GM12875 (cell line): ENCODE measurements at regions not wholly inside any gene's neighbourhood (a gene's known extent, or its start where the extent isn't known, plus 50 kb on each side); places are given as distances from the start of the nearest gene placed in this dataset.

ENCODE experiments used
- H3K4me3 ChIP-seq: one replicate; pipeline ENCODE4 v1.5.1; 2011; ENCODE audit warnings: low read depth, low read length, control low read depth
- CTCF ChIP-seq: IDR thresholded peaks from 2 replicates; pipeline ENCODE4 v1.5.1; 2011; ENCODE audit warnings: low read depth, mild to moderate bottlenecking, control low read depth, inconsistent platforms, low read length, moderate library complexity, borderline replicate concordance; ENCODE audit not compliant: insufficient read depth

- H3K4me3 ChIP-seq, result no peak overlapping the region
- no peak for TF ChIP-seq CTCF
These were observed 419.5 kb upstream of the CTNND2 start for GRCh38 chr5:12323637-12324229.

DNA sequence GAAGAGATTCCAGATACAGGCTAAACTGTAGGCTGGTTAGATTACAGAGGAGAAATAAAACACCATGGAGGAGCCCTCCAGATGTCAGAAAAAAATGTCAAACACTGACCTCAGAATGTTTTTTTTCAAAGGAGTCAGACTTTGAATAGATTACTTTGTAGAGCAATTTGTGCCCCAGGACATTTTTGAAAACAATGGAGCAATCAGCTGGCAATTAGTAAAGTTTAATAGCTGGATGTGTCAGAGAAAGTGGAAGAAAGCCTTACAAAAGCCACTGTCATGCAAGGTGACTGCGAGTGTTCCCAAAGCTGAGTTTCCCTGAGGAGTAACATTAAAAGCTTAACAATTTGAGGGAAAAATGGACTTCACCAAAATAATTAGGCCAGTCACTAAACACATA lies 417.8 kb upstream of the CTNND2 start:
- no peak overlapping the region for H3K4me3 ChIP-seq
- no peak for TF ChIP-seq CTCF

DNA sequence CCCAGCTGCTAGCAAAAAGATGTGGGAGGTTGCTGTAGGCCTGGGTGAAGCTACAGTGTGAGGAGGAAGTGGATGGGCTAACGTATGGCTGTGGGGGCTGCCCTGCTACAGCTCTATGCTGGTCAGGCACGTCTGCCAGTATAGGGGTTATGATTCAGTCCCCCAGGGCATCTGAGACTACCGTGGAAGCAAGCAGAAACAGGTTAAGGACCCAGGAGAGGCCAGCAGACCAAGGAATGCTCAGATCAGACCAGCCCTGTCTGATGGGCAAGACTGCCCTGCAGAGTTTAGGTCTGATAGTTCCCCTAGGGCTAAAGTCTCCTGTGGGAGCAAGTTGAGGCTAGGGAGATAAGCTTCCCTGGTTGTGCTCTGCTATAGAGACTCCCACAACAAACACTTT lies 416.1 kb upstream of the CTNND2 start:
- TF ChIP-seq CTCF, result no peak
- H3K4me3 ChIP-seq, result no peak overlapping the region

GRCh38 chr5:12316812-12317211 lies 412.6 kb upstream of the CTNND2 start:
- H3K4me3 ChIP-seq, result no peak overlapping the region
- TF ChIP-seq CTCF, result no peak

DNA sequence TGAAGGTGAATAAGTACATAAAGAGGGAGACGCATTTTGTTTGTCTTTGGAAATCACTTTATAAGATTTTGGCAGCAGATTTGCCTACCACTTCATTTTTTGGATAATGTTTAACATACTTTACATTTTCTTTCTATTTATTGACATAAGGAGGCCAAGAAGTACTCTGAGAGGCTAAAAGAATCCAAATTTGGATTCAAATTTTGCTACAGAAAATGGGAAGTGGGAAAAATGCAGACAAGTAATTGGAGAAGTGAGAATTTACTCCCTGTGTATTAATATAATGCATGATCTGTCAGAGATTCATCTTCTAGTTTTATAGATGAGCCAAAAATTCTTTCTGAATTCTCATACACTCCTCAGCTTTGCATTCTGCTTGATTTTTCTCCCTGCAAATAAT lies 411.2 kb upstream of the CTNND2 start:
- no peak for TF ChIP-seq CTCF
- no peak overlapping the region for H3K4me3 ChIP-seq

DNA sequence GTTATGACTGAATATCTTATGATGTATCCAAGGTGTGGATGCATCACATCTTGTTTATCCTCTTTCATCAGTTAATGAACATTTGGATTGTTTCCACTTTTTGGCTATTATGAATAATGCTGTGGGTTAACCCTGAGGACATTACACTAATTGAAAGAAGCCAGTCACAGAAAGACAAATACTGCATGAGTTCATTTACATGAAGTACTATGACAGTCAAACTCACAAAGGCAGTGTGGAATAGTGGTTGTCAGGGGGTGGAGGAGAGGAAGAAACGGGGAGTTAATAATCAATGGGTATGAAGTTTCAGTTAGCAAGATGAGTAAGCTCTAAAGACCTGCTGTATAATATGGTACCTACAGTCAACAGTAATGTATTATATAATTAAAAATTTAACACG lies 409.4 kb upstream of the CTNND2 start:
- TF ChIP-seq CTCF, result no peak
- H3K4me3 ChIP-seq, result no peak overlapping the region

GRCh38 chr5:12312343-12312742 lies 408.1 kb upstream of the CTNND2 start:
- no peak for TF ChIP-seq CTCF
- H3K4me3 ChIP-seq, result no peak overlapping the region
